Pancreas (tissue), 10 donors: ENCODE measurements at regions not wholly inside any gene's neighbourhood (a gene's known extent, or its start where the extent isn't known, plus 50 kb on each side); places are given as distances from the start of the nearest gene placed in this dataset.

Source experiments
- ATAC-seq, 4 donors: fragments of 200-7000 bp; cut with Tn5 transposase; one replicate each; pipeline versions ENCODE4 v1.8.0 to v1.9.1; 2020; ENCODE audit warnings: mild to moderate bottlenecking in 4 of 4, moderate library complexity in 4 of 4
- DNase-seq, 6 donors: peaks; one replicate each; pipeline ENCODE4 v3.0.0-alpha.2; 2020
- FAIRE-seq: peaks from 2 replicates; lab custom pipeline; 2012; peaks lifted over from hg19 to GRCh38; lab: Jason Lieb, UNC
- H3K27ac ChIP-seq, 4 donors: fragments of 200-600 bp; sonication (generic); 1 replicate in 3 of 4; 2 replicates in 1 of 4; pipeline versions ENCODE4 v1.5.0 to v1.8.0; 2020
- H3K27me3 ChIP-seq, 4 donors: fragments of 200-600 bp; one replicate each; pipeline ENCODE4 v1.8.0; 2021
- H3K36me3 ChIP-seq, 3 donors: fragments of 200-600 bp; sonication (generic) in 1 of 3; one replicate each; pipeline versions ENCODE4 v1.5.0 to v1.8.0; 2020 to 2021
- H3K4me1 ChIP-seq, 3 donors: fragments of 200-600 bp; one replicate each; pipeline ENCODE4 v1.8.0; 2021
- H3K4me3 ChIP-seq, 4 donors: fragments of 200-600 bp; sonication (generic) in 2 of 4; one replicate each; pipeline versions ENCODE4 v1.5.0 to v1.8.0; 2020 to 2021
- H3K9me3 ChIP-seq, 4 donors: fragments of 200-600 bp; one replicate each; pipeline ENCODE4 v1.8.0; 2021
- CTCF ChIP-seq, 4 donors: fragments of 200-600 bp; sonication (generic) in 3 of 4; IDR thresholded peaks; one replicate each; pipeline versions ENCODE4 v1.5.0 to v1.8.0; 2021; ENCODE audit warnings: antibody characterized with exemption in 4 of 4
- WGBS, 2 donors: extraction: QIAGEN DNeasy Blood & Tissue Kit; methylation state at CpG; one replicate each; pipeline ENCODE4 v1.1.7; 2013; 5-methylcytosine and 5-hydroxymethylcytosine counted together
- intact Hi-C, 3 donors: fragments of 100-400 bp; cut with DNase I; formaldehyde crosslinking; loops; one replicate each; pipeline versions ENCODE4 v1.11.1 to v1.14.2; 2022
- donor health status: healthy with polysubstance abuse.
- donor health status: DM: no; HTN: no; CAD: no; lungs with moderate emphysema.
- donor health status: DM: no; HTN: no; CAD: no.
- donor health status: control.
- donor health status: control.
- donor health status: Bipolar disorder and iron deficiency.
- donor health status: DM: yes; HTN: yes; CAD: no.
- donor health status: DM: no; HTN: no; CAD: no.
- donor health status: DM: no; HTN: no; CAD: no.
- donor health status: DM: yes; HTN: yes; CAD: no.

- WGBS, 2 donors = 72 to 86% methylated on average over 1 of the region's 1 CpG
These were observed 365.1 kb upstream of the NUDT12 start for GRCh38 chr5:103927739-103928138.

GRCh38 chr5:103923616-103924168 is 361.1 kb upstream of the NUDT12 start:
- intact Hi-C loops = loop anchor here in 1 of 3 donors (10.0 kb wide), 1 partner anchor 151 kb away; no protein-coding TSS in a partner anchor
- FAIRE-seq (no peak), DNase-seq (no peak), ATAC-seq (no peak)
- Histone ChIP-seq H3K27ac (no peak overlapping the region), H3K36me3 (no peaks in the 10 kb centered on the region), H3K9me3 (no peaks in the 10 kb centered on the region), H3K27me3 (no peaks in the 10 kb centered on the region), H3K4me1 (no peaks in the 10 kb centered on the region), H3K4me3 (no peak overlapping the region)
- no peak for TF ChIP-seq CTCF (IDR thresholded peaks at IDR 0.05)

More at GRCh38 chr5:103927739-103928138, 365.1 kb upstream of the NUDT12 start:
- TF ChIP-seq CTCF (IDR thresholded peaks at IDR 0.05) = no peak
- Histone ChIP-seq H3K4me1 (no peaks in the 10 kb centered on the region), H3K4me3 (no peak overlapping the region), H3K27ac (no peak overlapping the region), H3K36me3 (no peaks in the 10 kb centered on the region), H3K27me3 (no peaks in the 10 kb centered on the region), H3K9me3 (no peaks in the 10 kb centered on the region)
- DNase-seq = no peak
- intact Hi-C loops = loop anchor here in 1 of 3 donors (10.0 kb wide), 1 partner anchor 147 kb away; no protein-coding TSS in a partner anchor
- ATAC-seq = no peak
- FAIRE-seq = no peak

- no peak overlapping the region for H3K27ac ChIP-seq
- FAIRE-seq (no peak), DNase-seq (no peak), ATAC-seq (no peak)
- no peaks in the 10 kb centered on the region for H3K9me3 ChIP-seq
- TF ChIP-seq CTCF (IDR thresholded peaks at IDR 0.05) = no peak
- no peaks in the 10 kb centered on the region for H3K27me3 ChIP-seq
- no peaks in the 10 kb centered on the region for H3K4me1 ChIP-seq
- H3K4me3 ChIP-seq = no peak overlapping the region
- H3K36me3 ChIP-seq = no peaks in the 10 kb centered on the region
- intact Hi-C loops = no loop called here
These were observed 356.9 kb upstream of the NUDT12 start for GRCh38 chr5:103919506-103919905.

GRCh38 chr5:103918668-103919367 is 356.2 kb upstream of the NUDT12 start:
- FAIRE-seq = no peak
- no peaks in the 10 kb centered on the region for H3K36me3 ChIP-seq
- no peak overlapping the region for H3K4me3 ChIP-seq
- intact Hi-C loops = no loop called here
- TF ChIP-seq CTCF (IDR thresholded peaks at IDR 0.05) = no peak
- no peaks in the 10 kb centered on the region for H3K9me3 ChIP-seq
- DNase-seq = no peak
- H3K4me1 ChIP-seq = no peaks in the 10 kb centered on the region
- no peak overlapping the region for H3K27ac ChIP-seq
- no peaks in the 10 kb centered on the region for H3K27me3 ChIP-seq
- no peak for ATAC-seq

GRCh38 chr5:103915081-103915480 is 352.5 kb upstream of the NUDT12 start:
- intact Hi-C loops = no loop called here
- Histone ChIP-seq H3K4me1 (no peaks in the 10 kb centered on the region), H3K9me3 (no peaks in the 10 kb centered on the region), H3K4me3 (no peak overlapping the region), H3K27ac (no peak overlapping the region), H3K27me3 (no peaks in the 10 kb centered on the region), H3K36me3 (no peaks in the 10 kb centered on the region)
- 77 to 87% methylated on average over 1 of the region's 1 CpG for WGBS, 2 donors
- ATAC-seq (no peak), DNase-seq (no peak), FAIRE-seq (no peak)
- no peak for TF ChIP-seq CTCF (IDR thresholded peaks at IDR 0.05)
